Limb (tissue), 2 donors: ENCODE measurements at regions not wholly inside any gene's neighbourhood (a gene's known extent, or its start where the extent isn't known, plus 50 kb on each side); places are given as distances from the start of the nearest gene placed in this dataset.

Experiments used
- DNase-seq, 2 donors: peaks; one replicate each; pipeline ENCODE4 v3.0.0-alpha.2; 2016; ENCODE audit errors: extremely low spot score in 2 of 2

DNA sequence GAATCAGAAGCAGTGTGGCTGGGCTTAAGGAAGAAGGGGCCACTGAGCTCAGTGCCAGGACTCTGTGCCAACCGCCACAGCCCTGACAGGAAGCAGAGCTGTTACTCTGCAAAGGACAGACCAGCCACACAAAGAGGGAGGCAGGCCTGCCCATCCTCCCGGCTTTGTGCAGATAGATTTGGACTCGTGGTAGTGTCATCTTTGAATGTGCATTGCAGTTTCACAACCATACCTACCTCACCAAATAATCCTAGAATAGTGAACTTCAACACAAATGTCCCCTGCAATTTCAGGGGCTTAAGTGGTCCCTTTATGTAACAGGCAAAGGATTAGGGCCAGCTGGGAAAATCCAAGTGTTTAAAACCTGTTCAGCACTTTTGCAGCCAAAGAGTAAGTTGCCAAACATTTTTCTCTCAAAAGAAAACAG, 55.1 kb upstream of the CLDN10 start:
- DNase-seq: no peak

DNA sequence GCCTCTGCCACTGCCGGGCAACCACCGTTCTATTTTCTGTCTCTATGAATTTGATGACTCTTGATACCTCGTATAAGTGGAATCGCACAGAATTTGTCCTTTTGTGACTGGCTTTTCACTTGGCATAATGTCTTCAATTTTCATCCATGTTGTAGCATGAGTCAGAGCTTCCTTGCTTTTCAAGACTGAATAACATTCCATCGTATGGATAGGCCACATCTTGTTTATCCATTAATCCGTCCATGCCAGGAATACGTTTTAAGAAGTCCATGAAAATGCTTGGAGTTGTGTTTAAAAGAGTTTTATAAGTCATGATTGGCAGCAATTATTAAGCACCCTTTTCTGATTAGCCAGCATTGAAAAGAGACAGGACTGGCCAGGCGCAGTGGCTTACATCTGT, 53.6 kb upstream of the CLDN10 start:
- DNase-seq: no peak

DNA sequence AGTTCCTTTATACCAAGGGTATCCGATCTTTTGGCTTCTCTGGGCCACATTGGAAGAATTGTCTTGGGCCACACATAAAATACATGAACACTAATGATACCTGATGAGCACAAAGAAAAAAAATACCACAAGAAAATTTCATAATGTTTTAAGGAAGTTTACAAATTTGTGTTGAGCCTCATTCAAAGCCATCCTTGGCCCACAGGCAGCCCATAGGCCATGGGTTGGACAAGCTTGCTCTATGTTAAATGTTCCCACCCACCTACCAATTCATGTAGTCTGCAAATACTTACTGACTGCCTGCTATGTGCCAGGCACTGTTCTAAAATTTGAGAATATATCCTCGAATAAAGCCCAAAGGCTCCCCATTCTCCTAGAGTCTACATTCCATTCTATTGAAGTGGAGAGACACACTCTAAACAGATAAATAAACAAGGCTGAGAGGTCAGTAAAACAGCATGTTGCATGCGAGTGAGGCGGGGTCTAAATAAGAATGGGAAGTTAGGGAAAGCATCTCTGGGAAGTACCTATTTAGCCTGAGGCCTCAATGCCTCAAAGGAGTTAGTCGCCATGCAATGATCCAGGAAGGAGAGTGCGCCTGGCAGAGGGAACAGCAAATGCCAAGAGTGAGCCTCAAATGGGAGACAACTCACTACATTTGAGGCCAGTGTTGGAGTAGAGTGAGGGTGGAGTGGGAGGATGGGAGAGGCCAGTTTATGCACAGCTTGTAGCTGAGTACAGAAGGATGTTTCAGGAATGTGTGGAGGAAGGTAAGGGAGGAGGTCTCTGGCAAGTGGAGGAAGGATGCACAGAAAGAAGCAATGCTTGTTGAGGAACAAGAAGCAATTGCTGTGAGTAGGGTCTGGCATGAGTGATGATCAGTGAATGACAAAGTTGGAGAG, 52.5 kb upstream of the CLDN10 start:
- DNase-seq: no peak

DNA sequence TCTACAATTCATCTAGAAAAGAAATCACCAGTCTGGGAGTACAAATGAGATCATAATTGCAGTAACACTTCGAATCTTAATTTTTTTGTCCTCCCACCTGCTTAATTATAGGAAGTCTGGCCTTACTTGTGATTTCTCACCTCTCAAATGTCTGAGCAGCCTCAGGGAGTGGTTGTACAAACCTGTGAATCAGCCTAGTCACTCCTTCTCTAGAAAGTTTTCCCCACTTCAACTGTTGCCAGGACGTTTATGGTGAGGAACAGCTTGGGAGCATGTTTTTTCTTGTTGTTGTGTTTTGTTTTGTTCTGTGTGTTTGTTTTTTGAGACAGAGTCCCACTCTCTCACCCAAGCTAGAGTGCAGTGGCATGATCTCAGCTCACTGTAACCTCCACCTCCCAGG, 50.3 kb upstream of the CLDN10 start:
- no peak for DNase-seq
